M059J (cell line): ENCODE measurements at regions not wholly inside any gene's neighbourhood (a gene's known extent, or its start where the extent isn't known, plus 50 kb on each side); places are given as distances from the start of the nearest gene placed in this dataset.

Experiments used
- DNase-seq: peaks from one replicate; pipeline ENCODE4 v3.0.0-alpha.2; 2012; ENCODE audit warnings: low read depth

GRCh38 chr5:143870362-143870761, 58.4 kb downstream of the HMHB1 start:
- DNase-seq: no peak

- peak; percentile 82 for DNase-seq
Measured at GRCh38 chr5:143870871-143871632, 59.1 kb downstream of the HMHB1 start.

GRCh38 chr5:143871672-143872071, 59.7 kb downstream of the HMHB1 start:
- no peak for DNase-seq

GRCh38 chr5:143874312-143874711, 62.4 kb downstream of the HMHB1 start:
- peak; percentile 86 for DNase-seq

GRCh38 chr5:143877196-143877595, 65.2 kb downstream of the HMHB1 start:
- no peak for DNase-seq

GRCh38 chr5:143878430-143878829, 66.5 kb downstream of the HMHB1 start:
- DNase-seq: no peak

- peak; percentile 70 for DNase-seq
Measured at GRCh38 chr5:143879646-143880045, 67.7 kb downstream of the HMHB1 start.

- peak; percentile 56 for DNase-seq
Measured at GRCh38 chr5:143880178-143880577, 68.2 kb downstream of the HMHB1 start.

- DNase-seq: no peak
Measured at GRCh38 chr5:143882520-143882919, 70.6 kb downstream of the HMHB1 start.

GRCh38 chr5:143886096-143886495, 74.1 kb downstream of the HMHB1 start:
- no peak for DNase-seq

GRCh38 chr5:143886651-143887638, 75.0 kb downstream of the HMHB1 start:
- peak; percentile 85 for DNase-seq

GRCh38 chr5:143887903-143888665, 76.1 kb downstream of the HMHB1 start:
- DNase-seq: peak; percentile 95

- no peak for DNase-seq
Measured at GRCh38 chr5:143888912-143889311, 77.0 kb downstream of the HMHB1 start.

GRCh38 chr5:143889986-143890385, 78.0 kb downstream of the HMHB1 start:
- DNase-seq: no peak

- DNase-seq: no peak
Measured at GRCh38 chr5:143890487-143890886, 78.5 kb downstream of the HMHB1 start.

GRCh38 chr5:143892271-143892670, 80.3 kb downstream of the HMHB1 start:
- DNase-seq: no peak

- DNase-seq: peak; percentile 16
Measured at GRCh38 chr5:143892908-143893307, 80.9 kb downstream of the HMHB1 start.

GRCh38 chr5:143893638-143894037, 81.7 kb downstream of the HMHB1 start:
- DNase-seq: no peak

GRCh38 chr5:143896516-143896915, 84.6 kb downstream of the HMHB1 start:
- DNase-seq: peak; percentile 24

- DNase-seq: peak; percentile 52
Measured at GRCh38 chr5:143896966-143897365, 85.0 kb downstream of the HMHB1 start.

- peak; percentile 18 for DNase-seq
Measured at GRCh38 chr5:143898381-143898780, 86.4 kb downstream of the HMHB1 start.
